ENCODE measurements at regions not wholly inside any gene's neighbourhood (a gene's known extent, or its start where the extent isn't known, plus 50 kb on each side); places are given as distances from the start of the nearest gene placed in this dataset.

DNA sequence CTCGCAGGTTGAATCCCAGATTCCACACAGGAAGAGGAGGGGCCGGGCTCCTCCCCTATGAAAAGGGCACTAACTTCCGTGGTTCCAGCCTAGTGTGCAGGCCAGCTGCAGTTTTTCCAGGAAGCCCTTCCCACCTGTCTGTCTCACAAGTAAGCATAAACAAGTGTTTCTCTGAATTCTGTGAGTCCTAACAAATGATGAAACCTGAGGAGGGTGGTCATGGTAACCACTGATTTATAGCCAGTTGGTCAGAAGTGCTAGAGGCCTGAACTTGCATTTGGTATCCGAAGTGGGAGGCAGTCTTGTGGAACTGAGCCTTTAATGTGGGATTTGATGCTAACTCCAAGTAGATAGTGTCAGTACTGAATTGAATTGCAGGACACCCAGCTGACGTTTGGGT, 54.7 kb upstream of the STEAP4 start:
- TF ChIP-seq, protein P1, sequence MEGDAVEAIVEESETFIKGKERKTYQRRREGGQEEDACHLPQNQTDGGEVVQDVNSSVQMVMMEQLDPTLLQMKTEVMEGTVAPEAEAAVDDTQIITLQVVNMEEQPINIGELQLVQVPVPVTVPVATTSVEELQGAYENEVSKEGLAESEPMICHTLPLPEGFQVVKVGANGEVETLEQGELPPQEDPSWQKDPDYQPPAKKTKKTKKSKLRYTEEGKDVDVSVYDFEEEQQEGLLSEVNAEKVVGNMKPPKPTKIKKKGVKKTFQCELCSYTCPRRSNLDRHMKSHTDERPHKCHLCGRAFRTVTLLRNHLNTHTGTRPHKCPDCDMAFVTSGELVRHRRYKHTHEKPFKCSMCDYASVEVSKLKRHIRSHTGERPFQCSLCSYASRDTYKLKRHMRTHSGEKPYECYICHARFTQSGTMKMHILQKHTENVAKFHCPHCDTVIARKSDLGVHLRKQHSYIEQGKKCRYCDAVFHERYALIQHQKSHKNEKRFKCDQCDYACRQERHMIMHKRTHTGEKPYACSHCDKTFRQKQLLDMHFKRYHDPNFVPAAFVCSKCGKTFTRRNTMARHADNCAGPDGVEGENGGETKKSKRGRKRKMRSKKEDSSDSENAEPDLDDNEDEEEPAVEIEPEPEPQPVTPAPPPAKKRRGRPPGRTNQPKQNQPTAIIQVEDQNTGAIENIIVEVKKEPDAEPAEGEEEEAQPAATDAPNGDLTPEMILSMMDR (IDR thresholded peaks at IDR 0.05; ENCODE audit: borderline replicate concordance, extremely low read depth, low read length, poor library complexity, severe bottlenecking), result no peak
- no peak for TF ChIP-seq EZH2 (IDR thresholded peaks at IDR 0.05; ENCODE audit: borderline replicate concordance, low read depth, low read length, severe bottlenecking)

Measured in DND-41 (cell line).